Esophagus squamous epithelium (tissue), 5 donors: ENCODE measurements at regions not wholly inside any gene's neighbourhood (a gene's known extent, or its start where the extent isn't known, plus 50 kb on each side); places are given as distances from the start of the nearest gene placed in this dataset.

Experiments used
- DNase-seq: peaks from one replicate; lab custom pipeline; 2025; lab: John Stamatoyannopoulos, UW
- H3K27ac ChIP-seq, 4 donors: fragments of 200-600 bp; sonication (generic); one replicate each; pipeline ENCODE4 v1.5.1; 2016 to 2019; ENCODE audit warnings: mild to moderate bottlenecking in 1 of 4
- H3K27me3 ChIP-seq, 4 donors: fragments of 200-600 bp; sonication (generic); 1 replicate in 3 of 4; 2 replicates in 1 of 4; pipeline versions ENCODE4 v1.5.1 to v1.6.0; 2017 to 2021; ENCODE audit warnings: antibody characterized with exemption in 1 of 4
- H3K36me3 ChIP-seq, 3 donors: fragments of 200-600 bp; sonication (generic); one replicate each; pipeline ENCODE4 v1.5.1; 2016 to 2019
- H3K4me1 ChIP-seq, 3 donors: fragments of 200-600 bp; sonication (generic); one replicate each; pipeline ENCODE4 v1.5.1; 2017 to 2019
- H3K4me3 ChIP-seq, 4 donors: fragments of 200-600 bp; sonication (generic); 1 replicate in 3 of 4; 2 replicates in 1 of 4; pipeline ENCODE4 v1.5.1; 2016 to 2019; ENCODE audit warnings: mild to moderate bottlenecking in 2 of 4, moderate library complexity in 1 of 4
- H3K9me3 ChIP-seq, 3 donors: fragments of 200-600 bp; sonication (generic); one replicate each; pipeline ENCODE4 v1.5.1; 2016 to 2019
- CTCF ChIP-seq, 6 experiments: fragments of 450-650 bp in 4 of 6; fragments of 200-600 bp in 2 of 6; sonication (generic) in 2 of 6; IDR thresholded peaks; one replicate each; pipeline ENCODE4 v1.5.1; 2016 to 2019; ENCODE audit warnings: antibody characterized with exemption in 6 of 6, mild to moderate bottlenecking in 4 of 6, moderate library complexity in 4 of 6
- POLR2A ChIP-seq, 4 donors: fragments of 450-650 bp; IDR thresholded peaks; one replicate each; pipeline ENCODE4 v1.6.1; 2017; ENCODE audit warnings: antibody characterized with exemption in 4 of 4, mild to moderate bottlenecking in 4 of 4, moderate library complexity in 3 of 4
- WGBS, 2 donors: methylation state at CpG; one replicate each; pipeline ENCODE4 v1.1.5; 2018; 5-methylcytosine and 5-hydroxymethylcytosine counted together
- intact Hi-C: fragments of 100-400 bp; cut with DNase I; formaldehyde crosslinking; loops from one replicate; pipeline ENCODE4 v1.15.0; 2022
- donor health status: DM: yes; HTN: yes; CAD: no.

GRCh38 chr6:81326881-81327561 is 425.5 kb downstream of the TENT5A start:
- no peak for DNase-seq
- no peaks in the 10 kb centered on the region for H3K36me3 ChIP-seq
- H3K9me3 ChIP-seq, result no peaks in the 10 kb centered on the region
- no peak overlapping the region for H3K27ac ChIP-seq
- no peak overlapping the region for H3K4me3 ChIP-seq
- no peak for TF ChIP-seq CTCF (IDR thresholded peaks at IDR 0.05)
- TF ChIP-seq POLR2A (IDR thresholded peaks at IDR 0.05), result no peak
- intact Hi-C loops, result no loop called here
- 39 to 52% methylated on average over 7 of the region's 7 CpGs for WGBS, 2 donors
- no peaks in the 10 kb centered on the region for H3K4me1 ChIP-seq
- H3K27me3 ChIP-seq, result no peaks in the 10 kb centered on the region

GRCh38 chr6:81309811-81310210 is 442.7 kb downstream of the TENT5A start:
- Histone ChIP-seq H3K4me1 (no peaks in the 10 kb centered on the region), H3K27ac (no peak overlapping the region), H3K36me3 (no peaks in the 10 kb centered on the region), H3K4me3 (no peak overlapping the region), H3K9me3 (no peaks in the 10 kb centered on the region), H3K27me3 (no peaks in the 10 kb centered on the region)
- intact Hi-C loops, result no loop called here
- 88 to 92% methylated on average over 2 of the region's 2 CpGs for WGBS, 2 donors
- TF ChIP-seq POLR2A (IDR thresholded peaks at IDR 0.05), result no peak
- TF ChIP-seq CTCF (IDR thresholded peaks at IDR 0.05), result no peak
- no peak for DNase-seq

GRCh38 chr6:81308577-81309279 is 443.8 kb downstream of the TENT5A start:
- Histone ChIP-seq H3K9me3 (no peaks in the 10 kb centered on the region), H3K4me3 (no peak overlapping the region), H3K27ac (no peak overlapping the region), H3K4me1 (no peaks in the 10 kb centered on the region), H3K27me3 (no peaks in the 10 kb centered on the region), H3K36me3 (no peaks in the 10 kb centered on the region)
- DNase-seq, result no peak
- WGBS, 2 donors, result 68 to 69% methylated on average over 6 of the region's 6 CpGs
- intact Hi-C loops, result no loop called here
- no peak for TF ChIP-seq POLR2A (IDR thresholded peaks at IDR 0.05)
- no peak for TF ChIP-seq CTCF (IDR thresholded peaks at IDR 0.05)

GRCh38 chr6:81307651-81308214 is 444.7 kb downstream of the TENT5A start:
- H3K36me3 ChIP-seq, result no peaks in the 10 kb centered on the region
- DNase-seq, result no peak
- H3K4me3 ChIP-seq, result no peak overlapping the region
- WGBS, 2 donors, result 77 to 83% methylated on average over 4 of the region's 4 CpGs
- no peaks in the 10 kb centered on the region for H3K27me3 ChIP-seq
- intact Hi-C loops, result no loop called here
- H3K27ac ChIP-seq, result no peak overlapping the region
- TF ChIP-seq POLR2A (IDR thresholded peaks at IDR 0.05), result no peak
- TF ChIP-seq CTCF (IDR thresholded peaks at IDR 0.05), result no peak
- H3K4me1 ChIP-seq, result no peaks in the 10 kb centered on the region
- no peaks in the 10 kb centered on the region for H3K9me3 ChIP-seq

- Histone ChIP-seq H3K27ac (no peak overlapping the region), H3K4me1 (no peaks in the 10 kb centered on the region), H3K9me3 (no peaks in the 10 kb centered on the region), H3K36me3 (no peaks in the 10 kb centered on the region), H3K4me3 (no peak overlapping the region), H3K27me3 (no peaks in the 10 kb centered on the region)
- no peak for TF ChIP-seq POLR2A (IDR thresholded peaks at IDR 0.05)
- no peak for TF ChIP-seq CTCF (IDR thresholded peaks at IDR 0.05)
- WGBS, 2 donors, result 26 to 47% methylated on average over 1 of the region's 1 CpG
- intact Hi-C loops, result no loop called here
- DNase-seq, result no peak
Observed at GRCh38 chr6:81304466-81304865, 448.0 kb downstream of the TENT5A start.
